D721Med (cell line): ENCODE measurements at regions not wholly inside any gene's neighbourhood (a gene's known extent, or its start where the extent isn't known, plus 50 kb on each side); places are given as distances from the start of the nearest gene placed in this dataset.

Source experiments
- DNase-seq: peaks from one replicate; pipeline ENCODE4 v3.0.0; 2011; ENCODE audit warnings: low spot score; ENCODE audit not compliant: insufficient read length
- FAIRE-seq: peaks from 2 replicates; lab custom pipeline; 2011; peaks lifted over from hg19 to GRCh38; lab: Jason Lieb, UNC
- CTCF ChIP-seq: IDR thresholded peaks from 2 replicates; pipeline ENCODE4 v1.5.1; 2012; ENCODE audit warnings: mild to moderate bottlenecking, control low read depth; ENCODE audit not compliant: insufficient read depth; ENCODE audit errors: missing control alignments

GRCh38 chr2:167342769-167343168, 454.5 kb downstream of the XIRP2 start:
- no peak for FAIRE-seq
- DNase-seq, result no peak

DNA sequence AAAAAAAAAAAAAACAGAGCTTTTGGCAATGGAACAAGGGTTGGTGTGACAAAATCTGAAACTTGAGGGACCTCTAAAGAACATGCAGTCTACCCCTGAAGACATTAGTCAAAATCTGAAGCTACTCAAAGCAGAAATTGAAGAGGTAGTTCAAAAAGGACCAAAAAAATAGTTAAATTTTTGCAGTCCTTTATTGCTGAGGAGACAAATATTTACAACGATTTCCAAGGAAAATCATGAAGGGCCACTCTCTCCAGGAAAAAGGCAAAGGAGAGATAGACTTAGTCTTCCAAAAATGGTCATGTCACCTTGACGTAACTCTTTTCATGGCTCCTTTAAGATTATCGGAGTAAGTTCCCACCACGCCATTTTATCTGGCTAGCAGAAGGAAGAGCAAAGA, 452.0 kb downstream of the XIRP2 start:
- no peak for DNase-seq
- no peak for FAIRE-seq
- no peak for TF ChIP-seq CTCF

More at GRCh38 chr2:167342769-167343168, 454.5 kb downstream of the XIRP2 start:
- TF ChIP-seq CTCF, result peak; percentile 44

DNA sequence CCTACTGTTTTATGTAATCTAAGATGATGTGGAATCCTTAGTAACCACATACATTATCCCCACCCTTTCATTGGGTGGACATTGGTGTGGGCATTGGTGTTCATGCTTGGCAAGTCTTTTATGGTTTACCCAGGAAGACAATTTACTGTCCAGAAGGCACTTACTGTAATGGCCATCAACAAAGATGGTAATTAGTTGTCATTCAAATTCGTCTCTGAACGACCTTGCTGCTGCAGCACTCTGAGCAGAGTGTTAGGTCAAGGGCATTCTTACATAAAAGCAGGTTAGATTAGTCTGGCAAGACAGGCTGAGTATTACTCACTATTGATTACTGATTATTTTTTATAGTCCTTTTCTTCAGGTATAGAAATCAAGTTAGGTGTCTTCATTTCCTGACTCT, 447.9 kb downstream of the XIRP2 start:
- TF ChIP-seq CTCF, result no peak
- no peak for DNase-seq
- FAIRE-seq, result no peak

- DNase-seq (no peak), FAIRE-seq (no peak)
- no peak for TF ChIP-seq CTCF
Measured at GRCh38 chr2:167335541-167335992, 447.3 kb downstream of the XIRP2 start.

- DNase-seq (no peak), FAIRE-seq (peak; percentile 25)
- no peak for TF ChIP-seq CTCF
Measured at GRCh38 chr2:167334146-167334742, 446.0 kb downstream of the XIRP2 start.

- DNase-seq (no peak), FAIRE-seq (peak; percentile 6)
- no peak for TF ChIP-seq CTCF
Measured at GRCh38 chr2:167333245-167333644, 445.0 kb downstream of the XIRP2 start.

- DNase-seq (no peak), FAIRE-seq (no peak)
- TF ChIP-seq CTCF, result no peak
Measured at GRCh38 chr2:167332358-167332757, 444.1 kb downstream of the XIRP2 start.
